K562 (cell line): ENCODE measurements at regions not wholly inside any gene's neighbourhood (a gene's known extent, or its start where the extent isn't known, plus 50 kb on each side); places are given as distances from the start of the nearest gene placed in this dataset.

Experiments used
- CTCF ChIP-seq, 3 experiments: IDR thresholded peaks in 2 of 3; conservative IDR thresholded peaks in 1 of 3; 2 replicates each; pipeline ENCODE4 v1.5.1; 2011 to 2012; ENCODE audit warnings: low read length in 3 of 3, mild to moderate bottlenecking in 3 of 3, control low read depth in 2 of 3, improper control_type of control experiment in 1 of 3, inconsistent platforms in 1 of 3, low read depth in 1 of 3, mixed read lengths in 1 of 3, moderate library complexity in 1 of 3; ENCODE audit not compliant: insufficient read depth in 2 of 3
- EP300 ChIP-seq: IDR thresholded peaks from 2 replicates; pipeline ENCODE4 v1.6.1; 2012; ENCODE audit warnings: low read length, improper control_type of control experiment
- FIP1L1 ChIP-seq: fragments of 200-400 bp; formaldehyde crosslinking; IDR thresholded peaks from 2 replicates; pipeline ENCODE4 v1.6.1; 2018; ENCODE audit warnings: mild to moderate bottlenecking, low read depth, low read length; ENCODE audit not compliant: poor library complexity, severe bottlenecking
- MCM7 ChIP-seq, 2 experiments: fragments of 450-650 bp; IDR thresholded peaks; 2 replicates each; pipeline ENCODE4 v1.6.1; 2016 to 2018
- TAF15 ChIP-seq: fragments of 200-400 bp; formaldehyde crosslinking; IDR thresholded peaks from 2 replicates; pipeline ENCODE4 v1.6.1; 2017; ENCODE audit warnings: mild to moderate bottlenecking, low read depth, low read length, moderate library complexity
- TF ChIP-seq, protein P1 (sequence below): sonication (generic); formaldehyde crosslinking; IDR thresholded peaks from 2 replicates; pipeline ENCODE4 v1.9.0; 2022; ENCODE audit warnings: mild to moderate bottlenecking, missing genetic modification reagents
- TF ChIP-seq, protein P2 (sequence below), 2 experiments: fragments of 450-650 bp in 1 of 2; sonication (generic) in 1 of 2; formaldehyde crosslinking in 1 of 2; IDR thresholded peaks in 1 of 2; conservative IDR thresholded peaks in 1 of 2; 2 replicates each; pipeline versions ENCODE4 v1.6.1 to v1.8.1; 2016 to 2023; ENCODE audit warnings: mild to moderate bottlenecking in 2 of 2, moderate library complexity in 2 of 2, inconsistent platforms in 1 of 2, missing genetic modification reagents in 1 of 2

GRCh38 chr6:86586195-86586594 lies 351.1 kb upstream of the HTR1E start:
- TF ChIP-seq TAF15: no peak
- TF ChIP-seq, protein P1, sequence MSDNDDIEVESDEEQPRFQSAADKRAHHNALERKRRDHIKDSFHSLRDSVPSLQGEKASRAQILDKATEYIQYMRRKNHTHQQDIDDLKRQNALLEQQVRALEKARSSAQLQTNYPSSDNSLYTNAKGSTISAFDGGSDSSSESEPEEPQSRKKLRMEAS (CRISPR knock-in tag): no peak
- TF ChIP-seq FIP1L1: no peak
- no peak for TF ChIP-seq EP300
- TF ChIP-seq MCM7 (IDR thresholded peaks at IDR 0.05): no peak
- TF ChIP-seq, protein P2, sequence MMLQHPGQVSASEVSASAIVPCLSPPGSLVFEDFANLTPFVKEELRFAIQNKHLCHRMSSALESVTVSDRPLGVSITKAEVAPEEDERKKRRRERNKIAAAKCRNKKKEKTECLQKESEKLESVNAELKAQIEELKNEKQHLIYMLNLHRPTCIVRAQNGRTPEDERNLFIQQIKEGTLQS (IDR thresholded peaks at IDR 0.05): no peak
- TF ChIP-seq, protein P2 (CRISPR knock-in tag; conservative IDR thresholded peaks at IDR 0.05): no peak
- no peak for TF ChIP-seq CTCF (IDR thresholded peaks at IDR 0.05 in 2 of 3, conservative IDR thresholded peaks at IDR 0.05 in 1 of 3; ENCODE audit: insufficient read depth in 2 of 3, low read depth in 1 of 3, low read length in 3 of 3)
